Activated gamma-delta T cell (primary cell): ENCODE measurements at regions not wholly inside any gene's neighbourhood (a gene's known extent, or its start where the extent isn't known, plus 50 kb on each side); places are given as distances from the start of the nearest gene placed in this dataset.

Experiments
- DNase-seq: peaks from one replicate; lab custom pipeline; 2025; lab: John Stamatoyannopoulos, UW

GRCh38 chr9:90948156-90948555 is 146.5 kb downstream of the SYK start:
- DNase-seq = no peak

- no peak for DNase-seq
Measured at GRCh38 chr9:90950600-90950999, 149.0 kb downstream of the SYK start.

GRCh38 chr9:90953200-90953599 is 151.6 kb downstream of the SYK start:
- DNase-seq = no peak

GRCh38 chr9:90953805-90954204 is 152.2 kb downstream of the SYK start:
- DNase-seq = no peak

GRCh38 chr9:90956026-90956810 is 154.6 kb downstream of the SYK start:
- no peak for DNase-seq

GRCh38 chr9:90958328-90958727 is 156.7 kb downstream of the SYK start:
- DNase-seq = no peak

GRCh38 chr9:90960941-90961340 is 159.3 kb downstream of the SYK start:
- no peak for DNase-seq

GRCh38 chr9:90961375-90961774 is 159.8 kb downstream of the SYK start:
- no peak for DNase-seq

GRCh38 chr9:90964101-90965020 is 162.7 kb downstream of the SYK start:
- no peak for DNase-seq

GRCh38 chr9:90965226-90966030 is 163.8 kb downstream of the SYK start:
- no peak for DNase-seq

- no peak for DNase-seq
Measured at GRCh38 chr9:90966031-90966290, 164.3 kb downstream of the SYK start.

GRCh38 chr9:90966480-90967144 is 165.0 kb downstream of the SYK start:
- DNase-seq = no peak

- no peak for DNase-seq
Measured at GRCh38 chr9:90967145-90967538, 165.5 kb downstream of the SYK start.

GRCh38 chr9:90969021-90969675 is 167.5 kb downstream of the SYK start:
- no peak for DNase-seq

- DNase-seq = no peak
Measured at GRCh38 chr9:90970608-90971007, 169.0 kb downstream of the SYK start.

- no peak for DNase-seq
Measured at GRCh38 chr9:90972057-90972456, 170.4 kb downstream of the SYK start.

GRCh38 chr9:90974016-90974415 is 172.4 kb downstream of the SYK start:
- DNase-seq = no peak

- no peak for DNase-seq
Measured at GRCh38 chr9:90974643-90975245, 173.1 kb downstream of the SYK start.

GRCh38 chr9:90975781-90976538 is 174.3 kb downstream of the SYK start:
- DNase-seq = no peak

GRCh38 chr9:90979138-90979551 is 177.5 kb downstream of the SYK start:
- no peak for DNase-seq
